GM06990 (cell line): ENCODE measurements at regions not wholly inside any gene's neighbourhood (a gene's known extent, or its start where the extent isn't known, plus 50 kb on each side); places are given as distances from the start of the nearest gene placed in this dataset.

Experiments used
- DNase-seq: peaks from one replicate; pipeline ENCODE4 v3.0.0-alpha.2; 2011; ENCODE audit not compliant: insufficient read length; ENCODE audit errors: extremely low read depth
- H3K27me3 ChIP-seq: replicated peaks from 2 replicates; pipeline ENCODE4 v1.6.0; 2011; ENCODE audit warnings: low read length; ENCODE audit not compliant: control insufficient read depth, insufficient read depth
- H3K36me3 ChIP-seq: 2 replicates; pipeline ENCODE4 v1.5.1; 2011; ENCODE audit warnings: low read length; ENCODE audit not compliant: control insufficient read depth, insufficient read depth
- H3K4me3 ChIP-seq: replicated peaks from 2 replicates; pipeline ENCODE4 v1.5.1; 2011; ENCODE audit warnings: low read depth, mild to moderate bottlenecking, control low read depth, low read length
- TF ChIP-seq, protein P1 (sequence below): IDR thresholded peaks from 2 replicates; pipeline ENCODE4 v1.5.1; 2011; ENCODE audit warnings: low read length, control low read depth, mild to moderate bottlenecking, inconsistent platforms; ENCODE audit not compliant: insufficient read depth, poor library complexity, severe bottlenecking

DNA sequence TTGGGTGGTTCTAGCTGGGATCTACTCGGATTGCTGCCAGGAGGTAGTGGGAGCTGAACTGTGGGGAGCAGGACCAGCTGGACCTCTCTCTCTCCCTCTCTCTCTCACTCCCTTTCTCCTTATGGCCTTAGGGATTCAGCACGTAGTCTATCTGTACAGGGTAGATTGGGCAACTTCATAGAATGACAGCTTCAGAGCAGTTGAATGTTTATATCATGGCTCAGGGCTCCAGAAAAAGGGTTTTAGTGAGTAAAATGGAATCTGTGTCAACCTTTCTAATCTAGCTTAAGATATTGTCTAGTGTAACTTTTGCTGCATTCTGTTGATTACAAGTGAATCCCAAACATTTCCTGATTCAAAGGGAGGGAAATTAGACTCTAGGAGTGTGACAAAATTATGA lies 127.7 kb upstream of the PDGFD start:
- TF ChIP-seq, protein P1, sequence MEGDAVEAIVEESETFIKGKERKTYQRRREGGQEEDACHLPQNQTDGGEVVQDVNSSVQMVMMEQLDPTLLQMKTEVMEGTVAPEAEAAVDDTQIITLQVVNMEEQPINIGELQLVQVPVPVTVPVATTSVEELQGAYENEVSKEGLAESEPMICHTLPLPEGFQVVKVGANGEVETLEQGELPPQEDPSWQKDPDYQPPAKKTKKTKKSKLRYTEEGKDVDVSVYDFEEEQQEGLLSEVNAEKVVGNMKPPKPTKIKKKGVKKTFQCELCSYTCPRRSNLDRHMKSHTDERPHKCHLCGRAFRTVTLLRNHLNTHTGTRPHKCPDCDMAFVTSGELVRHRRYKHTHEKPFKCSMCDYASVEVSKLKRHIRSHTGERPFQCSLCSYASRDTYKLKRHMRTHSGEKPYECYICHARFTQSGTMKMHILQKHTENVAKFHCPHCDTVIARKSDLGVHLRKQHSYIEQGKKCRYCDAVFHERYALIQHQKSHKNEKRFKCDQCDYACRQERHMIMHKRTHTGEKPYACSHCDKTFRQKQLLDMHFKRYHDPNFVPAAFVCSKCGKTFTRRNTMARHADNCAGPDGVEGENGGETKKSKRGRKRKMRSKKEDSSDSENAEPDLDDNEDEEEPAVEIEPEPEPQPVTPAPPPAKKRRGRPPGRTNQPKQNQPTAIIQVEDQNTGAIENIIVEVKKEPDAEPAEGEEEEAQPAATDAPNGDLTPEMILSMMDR = no peak
- H3K4me3 ChIP-seq = no peak overlapping the region
- no peaks in the 10 kb centered on the region for H3K27me3 ChIP-seq
- H3K36me3 ChIP-seq = no peaks in the 10 kb centered on the region
- no peak for DNase-seq

DNA sequence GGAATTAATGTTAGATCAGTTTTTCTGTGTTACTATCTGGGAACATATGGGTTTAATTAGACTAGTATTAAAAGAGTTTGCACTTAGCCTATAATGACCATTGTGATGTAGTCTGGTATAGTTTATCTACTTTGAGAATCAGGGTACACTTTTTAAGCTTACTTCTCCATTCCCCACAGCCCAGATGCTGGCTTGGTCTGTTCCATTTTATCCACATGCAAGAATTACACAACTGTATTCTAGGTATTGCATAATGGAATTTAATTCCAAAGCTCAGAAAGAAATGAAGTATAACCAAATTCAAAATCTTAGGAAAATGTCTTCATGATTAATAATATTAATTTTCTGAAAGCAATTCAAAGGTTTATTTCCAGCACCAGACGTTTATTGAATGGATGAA lies 122.2 kb upstream of the PDGFD start:
- TF ChIP-seq, protein P1 = no peak
- Histone ChIP-seq H3K27me3 (no peaks in the 10 kb centered on the region), H3K4me3 (no peak overlapping the region), H3K36me3 (no peaks in the 10 kb centered on the region)
- DNase-seq = no peak

DNA sequence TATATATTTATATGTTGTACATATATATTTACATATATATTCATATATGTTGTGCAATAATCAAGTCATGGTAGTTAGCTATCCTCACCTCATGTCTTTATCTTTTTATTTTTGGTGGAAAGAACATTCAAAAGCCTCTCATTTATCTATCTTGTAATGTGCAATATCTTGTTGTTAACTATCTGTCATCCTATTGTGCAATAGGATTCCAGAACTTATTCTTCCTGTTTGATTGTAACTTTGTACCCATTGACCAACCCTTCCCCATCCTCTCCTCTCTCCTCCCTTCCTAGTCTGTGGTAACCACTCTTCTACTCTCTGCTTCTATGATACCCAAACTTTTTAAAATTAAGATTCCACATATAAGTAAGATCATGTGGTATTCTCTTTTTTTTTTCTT lies 115.6 kb upstream of the PDGFD start:
- TF ChIP-seq, protein P1 = no peak
- no peak overlapping the region for H3K4me3 ChIP-seq
- DNase-seq = no peak
- H3K27me3 ChIP-seq = no peaks in the 10 kb centered on the region
- no peaks in the 10 kb centered on the region for H3K36me3 ChIP-seq

DNA sequence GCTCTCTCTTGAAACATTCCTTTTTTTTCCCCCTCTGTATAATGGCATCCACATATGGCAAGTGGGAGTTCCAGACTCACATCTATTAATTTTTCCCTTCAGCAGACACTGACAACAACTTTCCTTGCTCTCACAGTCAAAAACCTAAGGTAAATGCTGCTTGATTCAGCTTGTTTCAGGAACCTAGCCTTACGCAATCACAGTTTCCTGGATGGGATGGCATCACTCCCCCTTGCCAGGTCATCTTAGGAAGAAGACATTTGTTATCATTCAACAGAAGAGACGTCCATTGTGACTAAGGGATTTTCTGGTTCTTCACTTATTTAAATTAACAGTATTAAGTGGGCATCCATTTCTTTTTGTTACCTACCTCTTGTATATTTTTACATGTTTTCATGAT lies 112.0 kb upstream of the PDGFD start:
- Histone ChIP-seq H3K27me3 (no peaks in the 10 kb centered on the region), H3K4me3 (no peak overlapping the region), H3K36me3 (no peaks in the 10 kb centered on the region)
- DNase-seq = no peak
- TF ChIP-seq, protein P1 = no peak

DNA sequence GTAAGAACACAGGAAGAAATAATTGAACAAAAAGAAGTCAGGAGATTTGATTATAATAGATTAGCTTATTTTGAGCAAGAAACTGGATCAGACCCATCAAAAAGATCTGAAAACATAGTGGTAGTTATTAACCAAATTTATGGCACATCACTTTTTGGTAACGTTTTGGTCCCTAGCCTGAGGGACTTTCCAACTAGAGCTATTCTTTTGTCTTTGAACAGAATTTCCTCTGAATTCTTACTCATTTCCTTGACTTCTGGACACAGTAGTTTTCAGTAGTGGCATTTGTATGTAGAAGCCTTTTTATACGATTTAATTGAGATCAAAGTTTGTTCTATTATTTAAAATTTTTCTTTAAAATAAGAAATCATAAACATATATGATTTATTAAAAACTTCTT lies 96.5 kb upstream of the PDGFD start:
- Histone ChIP-seq H3K36me3 (no peaks in the 10 kb centered on the region), H3K27me3 (no peaks in the 10 kb centered on the region), H3K4me3 (no peak overlapping the region)
- TF ChIP-seq, protein P1 = no peak
- DNase-seq = no peak

DNA sequence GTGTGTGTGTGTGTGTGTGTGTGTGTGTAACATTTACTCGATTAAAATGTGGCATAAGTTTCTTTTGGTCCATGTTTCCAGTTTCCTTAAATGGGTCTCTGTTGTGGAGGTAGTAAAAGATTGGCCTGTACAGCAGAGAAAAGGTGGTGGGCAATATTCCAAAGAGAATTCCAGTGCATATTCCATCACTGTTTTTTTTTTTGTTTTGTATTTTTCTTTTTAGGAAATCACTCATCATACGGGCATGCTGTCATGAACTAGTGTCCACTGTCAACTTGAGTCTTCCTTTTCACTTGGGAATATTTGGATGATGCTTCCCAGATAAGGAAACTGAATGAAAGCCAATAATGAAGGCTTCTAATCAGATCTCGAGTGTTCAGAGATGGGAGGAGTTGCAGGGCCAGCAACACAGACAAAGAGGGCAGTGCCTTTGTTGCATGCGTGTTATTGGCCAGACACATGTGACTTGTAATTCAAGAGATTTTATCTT lies 95.2 kb upstream of the PDGFD start:
- no peak for DNase-seq
- H3K36me3 ChIP-seq = no peaks in the 10 kb centered on the region
- no peak overlapping the region for H3K4me3 ChIP-seq
- TF ChIP-seq, protein P1 = no peak
- H3K27me3 ChIP-seq = no peaks in the 10 kb centered on the region; the same call in 1 of the 2 replicates
